H1 (cell line): ENCODE measurements at regions not wholly inside any gene's neighbourhood (a gene's known extent, or its start where the extent isn't known, plus 50 kb on each side); places are given as distances from the start of the nearest gene placed in this dataset.

Experiments
- BCL11A ChIP-seq, 2 experiments: IDR thresholded peaks; one replicate each; pipeline ENCODE4 v1.6.1; 2011; ENCODE audit warnings: low read depth in 2 of 2, low read length in 2 of 2, mild to moderate bottlenecking in 2 of 2
- BRCA1 ChIP-seq: IDR thresholded peaks from 2 replicates; pipeline ENCODE4 v1.6.1; 2012; ENCODE audit warnings: low read depth, low read length, improper control_type of control experiment
- CBX5 ChIP-seq: fragments of 300-800, 300-1000 bp; sonication (generic); IDR thresholded peaks from 2 replicates; pipeline ENCODE4 v1.7.1; 2016; ENCODE audit warnings: antibody characterized with exemption, low read length, low read depth
- CTCF ChIP-seq, 3 experiments: IDR thresholded peaks; 1 replicate in 2 of 3; 2 replicates in 1 of 3; pipeline versions ENCODE4 v1.5.1 to v1.6.1; 2011; ENCODE audit warnings: low read length in 3 of 3, mild to moderate bottlenecking in 3 of 3, inconsistent platforms in 2 of 3, low read depth in 1 of 3, moderate library complexity in 1 of 3; ENCODE audit not compliant: insufficient read depth in 1 of 3; ENCODE audit errors: control extremely low read depth in 1 of 3
- E2F6 ChIP-seq: IDR thresholded peaks from 2 replicates; pipeline ENCODE4 v1.6.1; 2012; ENCODE audit warnings: inconsistent platforms
- NANOG ChIP-seq: IDR thresholded peaks from 2 replicates; pipeline ENCODE4 v1.6.1; 2011; ENCODE audit warnings: low read length, low read depth, mild to moderate bottlenecking, inconsistent platforms; ENCODE audit not compliant: insufficient read depth, poor library complexity, severe bottlenecking
- SP2 ChIP-seq: IDR thresholded peaks from 2 replicates; pipeline ENCODE4 v1.6.1; 2012; ENCODE audit warnings: mild to moderate bottlenecking, low read length, inconsistent platforms
- TAF1 ChIP-seq: IDR thresholded peaks from 2 replicates; pipeline ENCODE4 v1.6.1; 2011; ENCODE audit warnings: mild to moderate bottlenecking, low read depth, low read length
- TBP ChIP-seq: IDR thresholded peaks from 2 replicates; pipeline ENCODE4 v1.6.1; 2011; ENCODE audit warnings: low read depth, low read length, improper control_type of control experiment

- TF ChIP-seq CTCF (IDR thresholded peaks at IDR 0.05; ENCODE audit: control extremely low read depth in 1 of 3, insufficient read depth in 1 of 3, low read depth in 1 of 3, low read length in 3 of 3) (no peak), SP2 (no peak), NANOG (no peak), BCL11A (IDR thresholded peaks at IDR 0.05; ENCODE audit: low read depth in 2 of 2, low read length in 2 of 2) (no peak), TBP (no peak), BRCA1 (no peak), CBX5 (no peak), TAF1 (no peak), E2F6 (no peak)
Measured at GRCh38 chr14:62428429-62429203, 616.6 kb downstream of the KCNH5 start (continued).
